HFFc6 (cell line): ENCODE measurements at regions not wholly inside any gene's neighbourhood (a gene's known extent, or its start where the extent isn't known, plus 50 kb on each side); places are given as distances from the start of the nearest gene placed in this dataset.

Experiments used
- DNase-seq: peaks from one replicate; pipeline ENCODE4 v3.0.0-alpha.2; 2018
- H3K27ac Mint-ChIP-seq: 2 replicates; pipeline ENCODE4 v1.8.0; 2020; ENCODE audit warnings: mild to moderate bottlenecking, mixed read lengths
- H3K27me3 Mint-ChIP-seq: 2 replicates; pipeline ENCODE4 v1.8.0; 2021; ENCODE audit warnings: mild to moderate bottlenecking, moderate library complexity, mixed read lengths; ENCODE audit not compliant: insufficient read depth
- H3K36me3 Mint-ChIP-seq: 2 replicates; pipeline ENCODE4 v1.8.0; 2021; ENCODE audit warnings: low read depth, mixed read lengths
- H3K4me1 Mint-ChIP-seq: 2 replicates; pipeline ENCODE4 v1.8.0; 2020; ENCODE audit warnings: low read depth, mixed read lengths
- H3K4me3 Mint-ChIP-seq: 2 replicates; pipeline ENCODE4 v1.8.0; 2020; ENCODE audit warnings: mild to moderate bottlenecking, moderate library complexity, mixed read lengths
- H3K9me3 Mint-ChIP-seq: 2 replicates; pipeline ENCODE4 v1.8.0; 2020; ENCODE audit warnings: mild to moderate bottlenecking, mixed read lengths
- CTCF ChIP-seq: fragments of 200-600 bp; sonication (generic); IDR thresholded peaks from 2 replicates; pipeline ENCODE4 v1.5.0; 2021; ENCODE audit warnings: antibody characterized with exemption, mild to moderate bottlenecking

- Mint-ChIP-seq H3K4me3 (no peak overlapping the region), H3K9me3 (peaks cover 62% of the 10 kb centered on the region), H3K27ac (no peak overlapping the region), H3K4me1 (no peaks in the 10 kb centered on the region), H3K36me3 (no peaks in the 10 kb centered on the region), H3K27me3 (no peaks in the 10 kb centered on the region)
- no peak for TF ChIP-seq CTCF
- no peak for DNase-seq
These were observed 627.0 kb downstream of the SI start for GRCh38 chr3:164451072-164451910.

GRCh38 chr3:164450276-164450905, 627.9 kb downstream of the SI start:
- TF ChIP-seq CTCF: no peak
- Mint-ChIP-seq H3K27ac (no peak overlapping the region), H3K9me3 (peaks cover 69% of the 10 kb centered on the region), H3K27me3 (no peaks in the 10 kb centered on the region), H3K36me3 (no peaks in the 10 kb centered on the region), H3K4me3 (no peak overlapping the region), H3K4me1 (no peaks in the 10 kb centered on the region)
- no peak for DNase-seq

- no peak for TF ChIP-seq CTCF
- no peak for DNase-seq
- no peak overlapping the region for H3K4me3 Mint-ChIP-seq
- no peak overlapping the region for H3K27ac Mint-ChIP-seq
- no peaks in the 10 kb centered on the region for H3K27me3 Mint-ChIP-seq
- H3K9me3 Mint-ChIP-seq: peaks cover 35% of the 10 kb centered on the region
- H3K4me1 Mint-ChIP-seq: no peaks in the 10 kb centered on the region
- H3K36me3 Mint-ChIP-seq: no peaks in the 10 kb centered on the region
These were observed 659.1 kb downstream of the SI start for GRCh38 chr3:164419220-164419619.

- Mint-ChIP-seq H3K4me1 (no peaks in the 10 kb centered on the region), H3K27ac (no peak overlapping the region), H3K4me3 (no peak overlapping the region), H3K27me3 (no peaks in the 10 kb centered on the region), H3K9me3 (peaks cover 32% of the 10 kb centered on the region), H3K36me3 (no peaks in the 10 kb centered on the region)
- TF ChIP-seq CTCF: no peak
- no peak for DNase-seq
These were observed 659.9 kb downstream of the SI start for GRCh38 chr3:164418414-164418813.

- H3K4me1 Mint-ChIP-seq: no peaks in the 10 kb centered on the region
- H3K9me3 Mint-ChIP-seq: peaks cover 37% of the 10 kb centered on the region
- DNase-seq: no peak
- H3K36me3 Mint-ChIP-seq: no peaks in the 10 kb centered on the region
- no peak overlapping the region for H3K4me3 Mint-ChIP-seq
- no peaks in the 10 kb centered on the region for H3K27me3 Mint-ChIP-seq
- TF ChIP-seq CTCF: no peak
- H3K27ac Mint-ChIP-seq: no peak overlapping the region
These were observed 660.3 kb downstream of the SI start for GRCh38 chr3:164417955-164418354.
